Type B pancreatic cell (in vitro differentiated cells): ENCODE measurements at regions not wholly inside any gene's neighbourhood (a gene's known extent, or its start where the extent isn't known, plus 50 kb on each side); places are given as distances from the start of the nearest gene placed in this dataset.

Source experiments
- DNase-seq: peaks from one replicate; pipeline ENCODE4 v3.0.0; 2021; ENCODE audit warnings: mixed read lengths; ENCODE audit not compliant: unreplicated experiment; ENCODE audit errors: extremely low spot score
- H3K27ac Mint-ChIP-seq: 2 replicates; pipeline ENCODE4 v1.8.0; 2021; ENCODE audit warnings: mild to moderate bottlenecking, mixed read lengths
- H3K27me3 Mint-ChIP-seq: 2 replicates; pipeline ENCODE4 v1.8.0; 2021; ENCODE audit warnings: mixed read lengths
- H3K36me3 Mint-ChIP-seq: 2 replicates; pipeline ENCODE4 v1.8.0; 2021; ENCODE audit warnings: mixed read lengths
- H3K4me1 Mint-ChIP-seq: one replicate; pipeline ENCODE4 v1.8.0; 2021; ENCODE audit warnings: mixed read lengths; ENCODE audit not compliant: unreplicated experiment
- H3K4me3 Mint-ChIP-seq: 2 replicates; pipeline ENCODE4 v1.8.0; 2021; ENCODE audit warnings: mild to moderate bottlenecking, mixed read lengths
- H3K9me3 Mint-ChIP-seq: 2 replicates; pipeline ENCODE4 v1.8.0; 2021; ENCODE audit warnings: mixed read lengths
- CTCF ChIP-seq: fragments of 200-600 bp; sonication (generic); conservative IDR thresholded peaks from 2 replicates; pipeline ENCODE4 v1.5.0; 2021; ENCODE audit warnings: antibody characterized with exemption, mild to moderate bottlenecking

GRCh38 chr20:57038608-57039440 lies 227.6 kb downstream of the BMP7 start:
- TF ChIP-seq CTCF, result no peak
- H3K27me3 Mint-ChIP-seq, result peaks cover 16% of the 10 kb centered on the region
- H3K9me3 Mint-ChIP-seq, result no peaks in the 10 kb centered on the region
- no peaks in the 10 kb centered on the region for H3K36me3 Mint-ChIP-seq
- H3K4me3 Mint-ChIP-seq, result no peak overlapping the region
- H3K27ac Mint-ChIP-seq, result no peak overlapping the region
- H3K4me1 Mint-ChIP-seq, result peaks cover 1% of the 10 kb centered on the region
- DNase-seq, result no peak

GRCh38 chr20:57040466-57040865 lies 226.0 kb downstream of the BMP7 start:
- H3K27ac Mint-ChIP-seq, result no peak overlapping the region
- H3K4me1 Mint-ChIP-seq, result no peaks in the 10 kb centered on the region
- no peaks in the 10 kb centered on the region for H3K9me3 Mint-ChIP-seq
- no peaks in the 10 kb centered on the region for H3K36me3 Mint-ChIP-seq
- DNase-seq, result no peak
- H3K4me3 Mint-ChIP-seq, result no peak overlapping the region
- no peak for TF ChIP-seq CTCF
- H3K27me3 Mint-ChIP-seq, result peaks cover 11% of the 10 kb centered on the region

- H3K9me3 Mint-ChIP-seq, result no peaks in the 10 kb centered on the region
- peak overlapping the region; percentile 32 for H3K4me3 Mint-ChIP-seq
- no peaks in the 10 kb centered on the region for H3K36me3 Mint-ChIP-seq
- H3K27ac Mint-ChIP-seq, result no peak overlapping the region
- peaks cover 8% of the 10 kb centered on the region for H3K27me3 Mint-ChIP-seq
- DNase-seq, result no peak
- TF ChIP-seq CTCF, result no peak
- H3K4me1 Mint-ChIP-seq, result no peaks in the 10 kb centered on the region
Observed at GRCh38 chr20:57040924-57041323, 225.5 kb downstream of the BMP7 start.

GRCh38 chr20:57043091-57043490 lies 223.3 kb downstream of the BMP7 start:
- H3K27ac Mint-ChIP-seq, result peak overlapping the region; percentile 8

GRCh38 chr20:57043669-57044268 lies 222.7 kb downstream of the BMP7 start:
- H3K4me3 Mint-ChIP-seq, result no peak overlapping the region
- H3K36me3 Mint-ChIP-seq, result no peaks in the 10 kb centered on the region
- H3K4me1 Mint-ChIP-seq, result peaks cover 8% of the 10 kb centered on the region
- no peak overlapping the region for H3K27ac Mint-ChIP-seq
- no peak for DNase-seq
- no peaks in the 10 kb centered on the region for H3K9me3 Mint-ChIP-seq
- TF ChIP-seq CTCF, result no peak
- H3K27me3 Mint-ChIP-seq, result no peaks in the 10 kb centered on the region

More at GRCh38 chr20:57043091-57043490, 223.3 kb downstream of the BMP7 start:
- no peak overlapping the region for H3K4me3 Mint-ChIP-seq
- no peaks in the 10 kb centered on the region for H3K9me3 Mint-ChIP-seq
- DNase-seq, result no peak
- H3K36me3 Mint-ChIP-seq, result no peaks in the 10 kb centered on the region
- TF ChIP-seq CTCF, result no peak
- peaks cover 8% of the 10 kb centered on the region for H3K4me1 Mint-ChIP-seq
- H3K27me3 Mint-ChIP-seq, result no peaks in the 10 kb centered on the region
